Uterus (tissue), 2 donors: ENCODE measurements at regions not wholly inside any gene's neighbourhood (a gene's known extent, or its start where the extent isn't known, plus 50 kb on each side); places are given as distances from the start of the nearest gene placed in this dataset.

Experiments used
- CTCF ChIP-seq, 4 experiments: fragments of 200-600 bp in 2 of 4; fragments of 450-650 bp in 2 of 4; sonication (generic) in 2 of 4; IDR thresholded peaks; one replicate each; pipeline ENCODE4 v1.5.1; 2016 to 2019; ENCODE audit warnings: antibody characterized with exemption in 4 of 4, mild to moderate bottlenecking in 2 of 4, moderate library complexity in 1 of 4
- POLR2A ChIP-seq, 2 donors: fragments of 450-650 bp; IDR thresholded peaks; one replicate each; pipeline ENCODE4 v1.6.1; 2016; ENCODE audit warnings: antibody characterized with exemption in 2 of 2, mild to moderate bottlenecking in 1 of 2, moderate library complexity in 1 of 2

GRCh38 chr4:24363751-24364150, 220.6 kb downstream of the DHX15 start:
- no peak for TF ChIP-seq CTCF (IDR thresholded peaks at IDR 0.05)
- no peak for TF ChIP-seq POLR2A (IDR thresholded peaks at IDR 0.05)
